Fibroblast of lung (primary cell): ENCODE measurements at regions not wholly inside any gene's neighbourhood (a gene's known extent, or its start where the extent isn't known, plus 50 kb on each side); places are given as distances from the start of the nearest gene placed in this dataset.

Source experiments
- DNase-seq, 2 donors: peaks; one replicate each; pipeline versions ENCODE4 v3.0.0 to v3.0.0-alpha.2; 2010; ENCODE audit warnings: low read depth in 2 of 2
- H2AFZ ChIP-seq: 2 replicates; pipeline ENCODE4 v1.5.1; 2012; ENCODE audit warnings: low read length, control low read depth, inconsistent platforms
- H3K27ac ChIP-seq: 2 replicates; pipeline ENCODE4 v1.5.1; 2011; ENCODE audit warnings: low read length, control low read depth; ENCODE audit not compliant: insufficient read depth
- H3K27me3 ChIP-seq: 2 replicates; pipeline ENCODE4 v1.5.1; 2011; ENCODE audit warnings: mild to moderate bottlenecking, low read length; ENCODE audit not compliant: control insufficient read depth, insufficient read depth
- H3K36me3 ChIP-seq: 2 replicates; pipeline ENCODE4 v1.5.1; 2011; ENCODE audit warnings: low read length; ENCODE audit not compliant: control insufficient read depth, insufficient read depth
- H3K4me1 ChIP-seq: 2 replicates; pipeline ENCODE4 v1.5.1; 2011; ENCODE audit warnings: low read length; ENCODE audit not compliant: control insufficient read depth, insufficient read depth; ENCODE audit errors: extremely low read depth
- H3K4me2 ChIP-seq: 2 replicates; pipeline ENCODE4 v1.5.1; 2011; ENCODE audit warnings: low read length, control low read depth; ENCODE audit not compliant: insufficient read depth; ENCODE audit errors: extremely low read depth
- H3K4me3 ChIP-seq, 4 experiments: fragments of 200-600 bp in 1 of 4; sonication (generic) in 1 of 4; replicated peaks in 1 of 4; 2 replicates each; pipeline ENCODE4 v1.5.1; 2011 to 2016; ENCODE audit warnings: low read length in 4 of 4, low read depth in 3 of 4, mild to moderate bottlenecking in 3 of 4, control low read depth in 2 of 4, inconsistent platforms in 1 of 4, mixed read lengths in 1 of 4; ENCODE audit not compliant: insufficient read depth in 1 of 4; ENCODE audit errors: control extremely low read depth in 1 of 4
- H3K79me2 ChIP-seq: 2 replicates; pipeline ENCODE4 v1.5.1; 2012; ENCODE audit warnings: mild to moderate bottlenecking, low read length, inconsistent platforms; ENCODE audit not compliant: control insufficient read depth, insufficient read depth
- H3K9ac ChIP-seq: 2 replicates; pipeline ENCODE4 v1.5.1; 2011; ENCODE audit warnings: mild to moderate bottlenecking, low read length, control low read depth; ENCODE audit not compliant: insufficient read depth
- H3K9me3 ChIP-seq: 2 replicates; pipeline ENCODE4 v1.5.1; 2012; ENCODE audit warnings: low read depth, low read length; ENCODE audit not compliant: control insufficient read depth, insufficient read depth
- H4K20me1 ChIP-seq: 2 replicates; pipeline ENCODE4 v1.5.1; 2011; ENCODE audit warnings: low read length; ENCODE audit not compliant: control insufficient read depth, insufficient read depth; ENCODE audit errors: extremely low read depth
- CTCF ChIP-seq, 2 donors: IDR thresholded peaks in 1 of 2; conservative IDR thresholded peaks in 1 of 2; 1 replicate in 1 of 2; 2 replicates in 1 of 2; pipeline ENCODE4 v1.5.1; 2011 to 2012; ENCODE audit warnings: low read length in 2 of 2, control low read depth in 1 of 2, inconsistent platforms in 1 of 2, low read depth in 1 of 2, mild to moderate bottlenecking in 1 of 2
- EZH2 ChIP-seq: IDR thresholded peaks from 2 replicates; pipeline ENCODE4 v1.5.1; 2012; ENCODE audit warnings: low read length, control low read depth, mild to moderate bottlenecking; ENCODE audit errors: missing control alignments

- Histone ChIP-seq H3K4me1 (no peaks in the 10 kb centered on the region), H3K9me3 (no peaks in the 10 kb centered on the region), H3K4me2 (no peak overlapping the region), H3K27me3 (no peaks in the 10 kb centered on the region), H3K27ac (no peak overlapping the region), H3K9ac (no peak overlapping the region), H3K4me3 (no peak overlapping the region), H3K79me2 (no peaks in the 10 kb centered on the region), H4K20me1 (no peaks in the 10 kb centered on the region), H2AFZ (no peak overlapping the region), H3K36me3 (no peaks in the 10 kb centered on the region)
- no peak for DNase-seq
- no peak for TF ChIP-seq CTCF (conservative IDR thresholded peaks at IDR 0.05 in 1 of 2, IDR thresholded peaks at IDR 0.05 in 1 of 2; ENCODE audit: low read depth in 1 of 2, low read length in 2 of 2)
Observed at GRCh38 chr10:111732166-111732785, 451.3 kb downstream of the GPAM start.

GRCh38 chr10:111739125-111739873 lies 444.3 kb downstream of the GPAM start:
- no peaks in the 10 kb centered on the region for H3K9me3 ChIP-seq
- H3K4me3 ChIP-seq: no peak overlapping the region
- H3K27me3 ChIP-seq: no peaks in the 10 kb centered on the region
- H3K4me1 ChIP-seq: no peaks in the 10 kb centered on the region
- H3K79me2 ChIP-seq: no peaks in the 10 kb centered on the region
- no peaks in the 10 kb centered on the region for H3K36me3 ChIP-seq
- H4K20me1 ChIP-seq: no peaks in the 10 kb centered on the region
- no peak overlapping the region for H2AFZ ChIP-seq
- no peak for DNase-seq
- H3K4me2 ChIP-seq: no peak overlapping the region
- TF ChIP-seq CTCF (conservative IDR thresholded peaks at IDR 0.05 in 1 of 2, IDR thresholded peaks at IDR 0.05 in 1 of 2; ENCODE audit: low read depth in 1 of 2, low read length in 2 of 2) (no peak), EZH2 (no peak)
- no peak overlapping the region for H3K27ac ChIP-seq
- no peak overlapping the region for H3K9ac ChIP-seq

- H4K20me1 ChIP-seq: no peaks in the 10 kb centered on the region
- no peak overlapping the region for H3K4me2 ChIP-seq
- no peak overlapping the region for H3K9ac ChIP-seq
- H3K4me3 ChIP-seq: no peak overlapping the region
- no peaks in the 10 kb centered on the region for H3K9me3 ChIP-seq
- H3K36me3 ChIP-seq: no peaks in the 10 kb centered on the region
- no peaks in the 10 kb centered on the region for H3K4me1 ChIP-seq
- H3K79me2 ChIP-seq: no peaks in the 10 kb centered on the region
- TF ChIP-seq CTCF (conservative IDR thresholded peaks at IDR 0.05 in 1 of 2, IDR thresholded peaks at IDR 0.05 in 1 of 2; ENCODE audit: low read depth in 1 of 2, low read length in 2 of 2) (no peak), EZH2 (no peak)
- H3K27ac ChIP-seq: no peak overlapping the region
- no peak overlapping the region for H2AFZ ChIP-seq
- no peak for DNase-seq
- H3K27me3 ChIP-seq: no peaks in the 10 kb centered on the region
Observed at GRCh38 chr10:111739874-111740139, 443.8 kb downstream of the GPAM start.
